ENCODE measurements at regions not wholly inside any gene's neighbourhood (a gene's known extent, or its start where the extent isn't known, plus 50 kb on each side); places are given as distances from the start of the nearest gene placed in this dataset.

DNA sequence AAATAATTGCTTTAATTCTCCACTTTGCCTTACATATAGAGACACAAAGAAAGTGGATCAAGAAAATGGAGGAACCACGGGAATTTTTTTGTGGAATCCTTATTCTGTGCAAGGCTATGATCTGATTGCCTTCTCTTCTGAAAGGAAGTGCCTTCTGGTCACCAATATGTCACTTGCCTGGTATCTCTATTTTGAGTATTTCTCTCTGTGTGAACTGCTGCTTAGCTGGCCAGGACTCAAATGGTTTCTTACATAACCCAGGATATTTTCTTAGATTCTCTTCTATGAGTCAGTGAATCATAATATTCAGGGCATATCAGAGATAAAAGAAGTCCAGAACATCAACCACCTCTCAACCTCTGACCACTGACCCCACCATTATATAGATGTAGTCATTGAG lies 156.1 kb downstream of the DIO2 start:
- TF ChIP-seq, protein P1, sequence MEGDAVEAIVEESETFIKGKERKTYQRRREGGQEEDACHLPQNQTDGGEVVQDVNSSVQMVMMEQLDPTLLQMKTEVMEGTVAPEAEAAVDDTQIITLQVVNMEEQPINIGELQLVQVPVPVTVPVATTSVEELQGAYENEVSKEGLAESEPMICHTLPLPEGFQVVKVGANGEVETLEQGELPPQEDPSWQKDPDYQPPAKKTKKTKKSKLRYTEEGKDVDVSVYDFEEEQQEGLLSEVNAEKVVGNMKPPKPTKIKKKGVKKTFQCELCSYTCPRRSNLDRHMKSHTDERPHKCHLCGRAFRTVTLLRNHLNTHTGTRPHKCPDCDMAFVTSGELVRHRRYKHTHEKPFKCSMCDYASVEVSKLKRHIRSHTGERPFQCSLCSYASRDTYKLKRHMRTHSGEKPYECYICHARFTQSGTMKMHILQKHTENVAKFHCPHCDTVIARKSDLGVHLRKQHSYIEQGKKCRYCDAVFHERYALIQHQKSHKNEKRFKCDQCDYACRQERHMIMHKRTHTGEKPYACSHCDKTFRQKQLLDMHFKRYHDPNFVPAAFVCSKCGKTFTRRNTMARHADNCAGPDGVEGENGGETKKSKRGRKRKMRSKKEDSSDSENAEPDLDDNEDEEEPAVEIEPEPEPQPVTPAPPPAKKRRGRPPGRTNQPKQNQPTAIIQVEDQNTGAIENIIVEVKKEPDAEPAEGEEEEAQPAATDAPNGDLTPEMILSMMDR (IDR thresholded peaks at IDR 0.05): no peak
- DNase-seq (ENCODE audit: extremely low spot score, unreplicated experiment): no peak
- peak overlapping the region; percentile 23 for H3K27ac Mint-ChIP-seq (ENCODE audit: unreplicated experiment)
- H3K9me3 Mint-ChIP-seq (ENCODE audit: unreplicated experiment): peaks cover 8% of the 10 kb centered on the region
- H3K27me3 Mint-ChIP-seq (ENCODE audit: unreplicated experiment): no peaks in the 10 kb centered on the region
- H3K36me3 Mint-ChIP-seq (ENCODE audit: unreplicated experiment): peaks cover 14% of the 10 kb centered on the region
- H3K4me1 Mint-ChIP-seq (ENCODE audit: unreplicated experiment): peaks cover 33% of the 10 kb centered on the region
- no peak overlapping the region for H3K4me3 Mint-ChIP-seq (ENCODE audit: unreplicated experiment)

DNA sequence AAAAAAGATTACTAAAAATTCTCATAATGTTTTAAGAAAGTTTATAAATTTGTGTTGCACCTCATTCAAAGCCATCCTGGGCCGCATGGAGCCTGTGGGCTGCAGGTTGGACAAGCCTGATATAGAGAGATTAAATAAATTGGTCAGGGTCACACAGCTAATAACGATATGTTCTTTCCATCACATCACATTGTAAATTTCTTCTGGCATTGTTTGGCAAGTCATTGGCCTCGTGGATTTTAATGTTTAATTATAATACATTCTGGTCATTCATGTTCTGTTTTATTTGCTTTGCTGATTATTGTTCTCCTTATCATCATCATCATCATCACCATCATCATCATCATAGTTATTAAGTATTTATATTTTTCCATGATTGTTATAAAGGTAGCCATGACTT lies 157.3 kb downstream of the DIO2 start:
- H3K36me3 Mint-ChIP-seq (ENCODE audit: unreplicated experiment): peaks cover 6% of the 10 kb centered on the region
- DNase-seq (ENCODE audit: extremely low spot score, unreplicated experiment): no peak
- TF ChIP-seq, protein P1 (IDR thresholded peaks at IDR 0.05): no peak

DNA sequence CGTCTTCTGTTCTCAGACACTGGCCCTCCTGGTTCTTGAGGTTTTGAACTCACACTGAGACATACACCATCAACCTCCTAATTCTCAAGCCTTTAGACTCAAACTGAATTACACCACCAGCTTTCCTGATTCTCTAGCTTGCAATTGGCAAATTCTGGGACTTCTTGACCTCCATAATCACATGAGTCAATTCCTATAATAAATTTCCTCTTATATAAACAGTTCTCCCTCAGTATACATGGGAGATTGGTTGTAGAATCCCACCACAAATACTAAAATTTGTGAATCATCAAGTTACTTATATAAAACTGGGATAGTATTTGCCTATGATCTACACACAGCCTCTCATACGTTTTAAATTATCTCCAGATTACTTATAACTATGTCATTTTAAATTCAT lies 162.2 kb downstream of the DIO2 start:
- Mint-ChIP-seq H3K36me3 (ENCODE audit: unreplicated experiment) (peaks cover 4% of the 10 kb centered on the region), H3K27ac (ENCODE audit: unreplicated experiment) (no peak overlapping the region), H3K9me3 (ENCODE audit: unreplicated experiment) (peaks cover 5% of the 10 kb centered on the region), H3K27me3 (ENCODE audit: unreplicated experiment) (no peaks in the 10 kb centered on the region), H3K4me1 (ENCODE audit: unreplicated experiment) (no peaks in the 10 kb centered on the region), H3K4me3 (ENCODE audit: unreplicated experiment) (no peak overlapping the region)
- TF ChIP-seq, protein P1 (IDR thresholded peaks at IDR 0.05): no peak
- DNase-seq (ENCODE audit: extremely low spot score, unreplicated experiment): no peak

More for the DNA sequence above, 157.3 kb downstream of the DIO2 start:
- no peak overlapping the region for H3K27ac Mint-ChIP-seq (ENCODE audit: unreplicated experiment)
- H3K9me3 Mint-ChIP-seq (ENCODE audit: unreplicated experiment): peaks cover 4% of the 10 kb centered on the region
- no peak overlapping the region for H3K4me3 Mint-ChIP-seq (ENCODE audit: unreplicated experiment)
- H3K4me1 Mint-ChIP-seq (ENCODE audit: unreplicated experiment): peaks cover 29% of the 10 kb centered on the region
- H3K27me3 Mint-ChIP-seq (ENCODE audit: unreplicated experiment): no peaks in the 10 kb centered on the region

DNA sequence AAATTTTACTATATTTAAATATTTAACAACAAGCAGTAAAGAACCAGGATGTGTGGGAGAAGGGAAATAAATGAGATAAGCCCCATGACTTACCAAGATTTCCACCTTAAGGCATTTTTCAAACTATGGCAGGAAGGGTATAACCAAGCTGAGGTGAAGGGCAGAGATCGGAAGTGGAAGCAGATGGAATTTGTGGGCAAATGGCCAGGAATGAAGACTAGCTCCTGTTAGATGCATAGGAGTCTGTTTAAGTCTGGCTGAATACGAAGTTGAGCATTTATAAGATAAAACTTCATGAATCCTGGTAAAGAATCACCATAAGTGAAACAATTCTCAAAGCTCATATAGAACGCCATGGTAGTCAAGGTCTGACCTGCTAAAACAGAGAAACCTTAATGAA lies 163.5 kb downstream of the DIO2 start:
- H3K9me3 Mint-ChIP-seq (ENCODE audit: unreplicated experiment): peaks cover 9% of the 10 kb centered on the region
- H3K4me1 Mint-ChIP-seq (ENCODE audit: unreplicated experiment): no peaks in the 10 kb centered on the region
- peaks cover 4% of the 10 kb centered on the region for H3K36me3 Mint-ChIP-seq (ENCODE audit: unreplicated experiment)
- TF ChIP-seq, protein P1 (IDR thresholded peaks at IDR 0.05): no peak
- H3K27ac Mint-ChIP-seq (ENCODE audit: unreplicated experiment): no peak overlapping the region
- H3K27me3 Mint-ChIP-seq (ENCODE audit: unreplicated experiment): no peaks in the 10 kb centered on the region
- no peak overlapping the region for H3K4me3 Mint-ChIP-seq (ENCODE audit: unreplicated experiment)
- no peak for DNase-seq (ENCODE audit: extremely low spot score, unreplicated experiment)

DNA sequence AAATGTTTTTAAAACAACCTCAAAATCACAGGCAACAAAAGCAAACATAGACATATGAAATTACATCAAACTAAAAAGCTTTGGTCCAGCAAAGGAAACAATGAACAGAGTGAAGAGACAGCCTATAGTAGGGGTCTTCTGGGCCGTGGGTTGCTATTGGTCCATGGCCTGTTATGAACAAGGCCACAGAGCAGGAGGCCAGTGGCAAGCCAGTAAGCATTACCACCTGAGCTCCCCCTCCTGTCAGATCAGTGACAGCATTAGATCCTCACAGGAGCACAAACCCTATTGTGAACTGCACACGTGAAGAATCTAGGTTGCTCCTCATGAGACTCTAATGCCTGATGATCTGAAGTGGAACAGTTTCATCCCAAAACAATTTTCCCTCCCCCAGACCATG lies 174.0 kb downstream of the DIO2 start:
- no peak for DNase-seq (ENCODE audit: extremely low spot score, unreplicated experiment)
- H3K36me3 Mint-ChIP-seq (ENCODE audit: unreplicated experiment): peaks cover 5% of the 10 kb centered on the region
- H3K4me1 Mint-ChIP-seq (ENCODE audit: unreplicated experiment): no peaks in the 10 kb centered on the region
- H3K27me3 Mint-ChIP-seq (ENCODE audit: unreplicated experiment): peaks cover 4% of the 10 kb centered on the region
- H3K9me3 Mint-ChIP-seq (ENCODE audit: unreplicated experiment): no peaks in the 10 kb centered on the region
- no peak overlapping the region for H3K4me3 Mint-ChIP-seq (ENCODE audit: unreplicated experiment)
- H3K27ac Mint-ChIP-seq (ENCODE audit: unreplicated experiment): no peak overlapping the region
- TF ChIP-seq, protein P1 (IDR thresholded peaks at IDR 0.05): no peak
